HepG2 (cell line): ENCODE measurements at regions not wholly inside any gene's neighbourhood (a gene's known extent, or its start where the extent isn't known, plus 50 kb on each side); places are given as distances from the start of the nearest gene placed in this dataset.

Source experiments
- ATAD3A ChIP-seq: sonication (generic); formaldehyde crosslinking; IDR thresholded peaks from 2 replicates; pipeline ENCODE4 v1.4.0; 2020; ENCODE audit warnings: missing genetic modification reagents
- BORCS8-MEF2B ChIP-seq: sonication (generic); formaldehyde crosslinking; IDR thresholded peaks from 2 replicates; pipeline ENCODE4 v1.8.0; 2022; ENCODE audit warnings: mild to moderate bottlenecking, missing genetic modification reagents
- DMTF1 ChIP-seq: sonication (generic); formaldehyde crosslinking; IDR thresholded peaks from 2 replicates; pipeline ENCODE4 v1.4.0; 2020; ENCODE audit warnings: mild to moderate bottlenecking, missing genetic modification reagents
- FOXP1 ChIP-seq, 2 experiments: fragments of 450-650 bp in 1 of 2; IDR thresholded peaks; 2 replicates each; pipeline ENCODE4 v1.6.1; 2017 to 2018; ENCODE audit warnings: antibody characterized with exemption in 1 of 2
- GMEB2 ChIP-seq: IDR thresholded peaks from 2 replicates; pipeline ENCODE4 v1.6.1; 2016; ENCODE audit warnings: missing biosample characterization, missing genetic modification reagents, low read depth
- HMG20B ChIP-seq: conservative IDR thresholded peaks from 2 replicates; pipeline ENCODE4 v1.6.1; 2016; ENCODE audit warnings: missing genetic modification reagents, missing compliant biosample characterization
- MEIS2 ChIP-seq: sonication (generic); formaldehyde crosslinking; IDR thresholded peaks from 2 replicates; pipeline ENCODE4 v1.9.0; 2021; ENCODE audit warnings: mild to moderate bottlenecking, missing genetic modification reagents
- MLX ChIP-seq: IDR thresholded peaks from 2 replicates; pipeline ENCODE4 v1.6.1; 2016
- MZF1 ChIP-seq: sonication (generic); formaldehyde crosslinking; IDR thresholded peaks from 2 replicates; pipeline ENCODE4 v1.8.1; 2023; ENCODE audit warnings: mild to moderate bottlenecking, missing genetic modification reagents, borderline replicate concordance
- NFE2 ChIP-seq: sonication (generic); formaldehyde crosslinking; IDR thresholded peaks from 2 replicates; pipeline ENCODE4 v1.4.0; 2020; ENCODE audit warnings: missing genetic modification reagents
- NFIB ChIP-seq: sonication (generic); formaldehyde crosslinking; IDR thresholded peaks from 2 replicates; pipeline ENCODE4 v1.9.0; 2021; ENCODE audit warnings: missing genetic modification reagents, mild to moderate bottlenecking, borderline replicate concordance
- PLRG1 ChIP-seq: fragments of 450-650 bp; conservative IDR thresholded peaks from 2 replicates; pipeline ENCODE4 v1.6.1; 2016
- SALL2 ChIP-seq: sonication (generic); formaldehyde crosslinking; IDR thresholded peaks from 2 replicates; pipeline ENCODE4 v1.8.1; 2023; ENCODE audit warnings: mild to moderate bottlenecking, missing genetic modification reagents, inconsistent platforms
- SSRP1 ChIP-seq: IDR thresholded peaks from 2 replicates; pipeline ENCODE4 v1.6.1; 2016; ENCODE audit warnings: control low read depth
- TGIF2 ChIP-seq: IDR thresholded peaks from 2 replicates; pipeline ENCODE4 v1.6.1; 2016; ENCODE audit warnings: control low read depth, missing compliant biosample characterization
- THAP8 ChIP-seq: sonication (generic); formaldehyde crosslinking; IDR thresholded peaks from 2 replicates; pipeline ENCODE4 v1.5.1; 2020; ENCODE audit warnings: missing genetic modification reagents, mild to moderate bottlenecking, borderline replicate concordance
- ZBTB33 ChIP-seq: sonication (generic); formaldehyde crosslinking; IDR thresholded peaks from 2 replicates; pipeline ENCODE4 v1.4.0; 2020; ENCODE audit warnings: missing genetic modification reagents
- ZMYM4 ChIP-seq: sonication (generic); formaldehyde crosslinking; IDR thresholded peaks from 2 replicates; pipeline ENCODE4 v1.8.1; 2023; ENCODE audit warnings: mild to moderate bottlenecking, missing genetic modification reagents
- ZNF143 ChIP-seq: sonication (generic); formaldehyde crosslinking; IDR thresholded peaks from 2 replicates; pipeline ENCODE4 v1.4.0; 2020; ENCODE audit warnings: missing genetic modification reagents
- ZNF225 ChIP-seq: sonication (generic); formaldehyde crosslinking; IDR thresholded peaks from 2 replicates; pipeline ENCODE4 v1.4.0; 2020; ENCODE audit warnings: mild to moderate bottlenecking, missing genetic modification reagents
- ZNF562 ChIP-seq: sonication (generic); formaldehyde crosslinking; IDR thresholded peaks from 2 replicates; pipeline ENCODE4 v1.8.0; 2022; ENCODE audit warnings: missing genetic modification reagents, borderline replicate concordance
- ZNF678 ChIP-seq: sonication (generic); formaldehyde crosslinking; IDR thresholded peaks from 2 replicates; pipeline ENCODE4 v1.4.0; 2020; ENCODE audit warnings: mild to moderate bottlenecking, missing genetic modification reagents
- ZNF746 ChIP-seq: sonication (generic); formaldehyde crosslinking; IDR thresholded peaks from 2 replicates; pipeline ENCODE4 v1.8.0; 2022; ENCODE audit warnings: mild to moderate bottlenecking, missing genetic modification reagents
- ZNF768 ChIP-seq: sonication (generic); formaldehyde crosslinking; IDR thresholded peaks from 2 replicates; pipeline ENCODE4 v1.4.0; 2020; ENCODE audit warnings: missing genetic modification reagents

GRCh38 chr20:37627060-37627766 lies 66.6 kb upstream of the CTNNBL1 start (continued):
- peak; percentile 100 for TF ChIP-seq SALL2
- peak; percentile 88; the same call in 1 of the 2 replicates for TF ChIP-seq ZBTB33 (CRISPR knock-in tag)
- TF ChIP-seq SSRP1 (CRISPR knock-in tag), result no peak
- TF ChIP-seq MLX (CRISPR knock-in tag), result peak; percentile 95
- peak; percentile 99 for TF ChIP-seq HMG20B (CRISPR knock-in tag)
- no peak for TF ChIP-seq PLRG1
- peak; percentile 99 for TF ChIP-seq ATAD3A (CRISPR knock-in tag)
- TF ChIP-seq ZNF768 (CRISPR knock-in tag), result peak; percentile 63; the same call in 1 of the 2 replicates
- TF ChIP-seq DMTF1 (CRISPR knock-in tag), result peak; percentile 95; the same call in 1 of the 2 replicates
- no peak for TF ChIP-seq FOXP1 (IDR thresholded peaks at IDR 0.05)
- TF ChIP-seq FOXP1 (CRISPR knock-in tag; IDR thresholded peaks at IDR 0.05), result peak; percentile 84
- peak; percentile 100 for TF ChIP-seq TGIF2 (CRISPR knock-in tag)
- peak; percentile 99; the same call in 1 of the 2 replicates for TF ChIP-seq ZNF225 (CRISPR knock-in tag)
- peak; percentile 95 for TF ChIP-seq ZNF746
- peak; percentile 88; the same call in 1 of the 2 replicates for TF ChIP-seq THAP8 (CRISPR knock-in tag)
- peak; percentile 100 for TF ChIP-seq MEIS2
- TF ChIP-seq ZNF678 (CRISPR knock-in tag), result peak; percentile 98
- peak; percentile 96 for TF ChIP-seq NFE2
- TF ChIP-seq GMEB2 (CRISPR knock-in tag), result peak; percentile 73; the same call in 1 of the 2 replicates
- no peak for TF ChIP-seq NFIB
- peak; percentile 50; the same call in 1 of the 2 replicates for TF ChIP-seq ZNF562
- peak; percentile 72; the same call in 1 of the 2 replicates for TF ChIP-seq ZNF143 (CRISPR knock-in tag)
- peak; percentile 95 for TF ChIP-seq ZMYM4 (CRISPR knock-in tag)
- peak; percentile 95 for TF ChIP-seq MZF1 (CRISPR knock-in tag)
- TF ChIP-seq BORCS8-MEF2B (CRISPR knock-in tag), result peak; percentile 100
